ENCODE measurements at regions not wholly inside any gene's neighbourhood (a gene's known extent, or its start where the extent isn't known, plus 50 kb on each side); places are given as distances from the start of the nearest gene placed in this dataset.

- DNase-seq (ENCODE audit: low spot score) = no peak
Measured at GRCh38 chr1:194164755-194165154, 978.3 kb upstream of the B3GALT2 start.

GRCh38 chr1:194161591-194161990 lies 975.2 kb upstream of the B3GALT2 start:
- DNase-seq (ENCODE audit: low spot score) = no peak

GRCh38 chr1:194159941-194160340 lies 973.5 kb upstream of the B3GALT2 start:
- DNase-seq (ENCODE audit: low spot score) = peak; percentile 4

- DNase-seq (ENCODE audit: low spot score) = no peak
Measured at GRCh38 chr1:194155962-194156361, 969.5 kb upstream of the B3GALT2 start.

- DNase-seq (ENCODE audit: low spot score) = no peak
Measured at GRCh38 chr1:194151056-194151455, 964.6 kb upstream of the B3GALT2 start.

- no peak for DNase-seq (ENCODE audit: low spot score)
Measured at GRCh38 chr1:194150242-194150641, 963.8 kb upstream of the B3GALT2 start.

GRCh38 chr1:194133152-194133551 lies 946.7 kb upstream of the B3GALT2 start:
- no peak for DNase-seq (ENCODE audit: low spot score)

- DNase-seq (ENCODE audit: low spot score) = no peak
Measured at GRCh38 chr1:194118086-194118485, 931.7 kb upstream of the B3GALT2 start.

- DNase-seq (ENCODE audit: low spot score) = no peak
Measured at GRCh38 chr1:194117582-194117981, 931.2 kb upstream of the B3GALT2 start.

- no peak for DNase-seq (ENCODE audit: low spot score)
Measured at GRCh38 chr1:194114288-194114687, 927.9 kb upstream of the B3GALT2 start.

GRCh38 chr1:194105381-194105780 lies 919.0 kb upstream of the B3GALT2 start:
- DNase-seq (ENCODE audit: low spot score) = no peak

- no peak for DNase-seq (ENCODE audit: low spot score)
Measured at GRCh38 chr1:194104247-194104844, 917.9 kb upstream of the B3GALT2 start.

- no peak for DNase-seq (ENCODE audit: low spot score)
Measured at GRCh38 chr1:194103516-194104246, 917.3 kb upstream of the B3GALT2 start.

- DNase-seq (ENCODE audit: low spot score) = no peak
Measured at GRCh38 chr1:194103101-194103500, 916.7 kb upstream of the B3GALT2 start.

GRCh38 chr1:194102607-194103006 lies 916.2 kb upstream of the B3GALT2 start:
- DNase-seq (ENCODE audit: low spot score) = no peak

- no peak for DNase-seq (ENCODE audit: low spot score)
Measured at GRCh38 chr1:194084755-194085154, 898.3 kb upstream of the B3GALT2 start.

GRCh38 chr1:194081444-194081843 lies 895.0 kb upstream of the B3GALT2 start:
- DNase-seq (ENCODE audit: low spot score) = no peak

- DNase-seq (ENCODE audit: low spot score) = no peak
Measured at GRCh38 chr1:194080826-194081225, 894.4 kb upstream of the B3GALT2 start.

GRCh38 chr1:194078765-194079164 lies 892.4 kb upstream of the B3GALT2 start:
- no peak for DNase-seq (ENCODE audit: low spot score)

- DNase-seq (ENCODE audit: low spot score) = no peak
Measured at GRCh38 chr1:194076646-194077045, 890.2 kb upstream of the B3GALT2 start.

GRCh38 chr1:194073833-194074232 lies 887.4 kb upstream of the B3GALT2 start:
- no peak for DNase-seq (ENCODE audit: low spot score)

- DNase-seq (ENCODE audit: low spot score) = no peak
Measured at GRCh38 chr1:194071205-194071604, 884.8 kb upstream of the B3GALT2 start.

GRCh38 chr1:194069831-194070218 lies 883.4 kb upstream of the B3GALT2 start:
- DNase-seq (ENCODE audit: low spot score) = no peak

Measured in RKO (cell line).